Cardiac fibroblast (primary cell): ENCODE measurements at regions not wholly inside any gene's neighbourhood (a gene's known extent, or its start where the extent isn't known, plus 50 kb on each side); places are given as distances from the start of the nearest gene placed in this dataset.

Experiments
- DNase-seq, 2 donors: peaks; one replicate each; pipeline versions ENCODE4 v3.0.0 to v3.0.0-alpha.2; 2010; ENCODE audit warnings: low read depth in 2 of 2
- H3K4me3 ChIP-seq, 2 donors: replicated peaks in 1 of 2; 1 replicate in 1 of 2; 2 replicates in 1 of 2; pipeline ENCODE4 v1.5.1; 2011; ENCODE audit warnings: low read depth in 2 of 2, low read length in 2 of 2, mild to moderate bottlenecking in 2 of 2, moderate library complexity in 1 of 2
- CTCF ChIP-seq: IDR thresholded peaks from one replicate; pipeline ENCODE4 v1.5.1; 2011; ENCODE audit warnings: low read depth, mild to moderate bottlenecking, low read length, inconsistent platforms

GRCh38 chr10:78199759-78200158 lies 166.1 kb downstream of the RPS24 start:
- H3K4me3 ChIP-seq: no peak overlapping the region
- DNase-seq: no peak
- no peak for TF ChIP-seq CTCF

GRCh38 chr10:78200686-78201085 lies 167.0 kb downstream of the RPS24 start:
- no peak overlapping the region for H3K4me3 ChIP-seq
- DNase-seq: no peak
- TF ChIP-seq CTCF: no peak

GRCh38 chr10:78202386-78202785 lies 168.7 kb downstream of the RPS24 start:
- no peak for DNase-seq
- no peak overlapping the region for H3K4me3 ChIP-seq
- TF ChIP-seq CTCF: no peak

- no peak for TF ChIP-seq CTCF
- H3K4me3 ChIP-seq: no peak overlapping the region
- peak in 1 of 2 donors; percentile 73 for DNase-seq
Observed at GRCh38 chr10:78203915-78204818, 170.5 kb downstream of the RPS24 start.

GRCh38 chr10:78205457-78206016 lies 171.9 kb downstream of the RPS24 start:
- DNase-seq: no peak
- H3K4me3 ChIP-seq: no peak overlapping the region
- TF ChIP-seq CTCF: no peak

- TF ChIP-seq CTCF: no peak
- no peak overlapping the region for H3K4me3 ChIP-seq
- DNase-seq: no peak
Observed at GRCh38 chr10:78207216-78207615, 173.6 kb downstream of the RPS24 start.
